Cardiac septum (tissue), 1 donor: ENCODE measurements at regions not wholly inside any gene's neighbourhood (a gene's known extent, or its start where the extent isn't known, plus 50 kb on each side); places are given as distances from the start of the nearest gene placed in this dataset.

Experiments used
- DNase-seq: peaks from one replicate; pipeline ENCODE4 v3.0.0-alpha.2; 2020; ENCODE audit warnings: low spot score
- intact Hi-C: fragments of 100-400 bp; cut with DNase I; formaldehyde crosslinking; loops from one replicate; pipeline ENCODE4 v1.14.0; 2022
- donor health status: DM: no; HTN: no; CAD: no.

DNA sequence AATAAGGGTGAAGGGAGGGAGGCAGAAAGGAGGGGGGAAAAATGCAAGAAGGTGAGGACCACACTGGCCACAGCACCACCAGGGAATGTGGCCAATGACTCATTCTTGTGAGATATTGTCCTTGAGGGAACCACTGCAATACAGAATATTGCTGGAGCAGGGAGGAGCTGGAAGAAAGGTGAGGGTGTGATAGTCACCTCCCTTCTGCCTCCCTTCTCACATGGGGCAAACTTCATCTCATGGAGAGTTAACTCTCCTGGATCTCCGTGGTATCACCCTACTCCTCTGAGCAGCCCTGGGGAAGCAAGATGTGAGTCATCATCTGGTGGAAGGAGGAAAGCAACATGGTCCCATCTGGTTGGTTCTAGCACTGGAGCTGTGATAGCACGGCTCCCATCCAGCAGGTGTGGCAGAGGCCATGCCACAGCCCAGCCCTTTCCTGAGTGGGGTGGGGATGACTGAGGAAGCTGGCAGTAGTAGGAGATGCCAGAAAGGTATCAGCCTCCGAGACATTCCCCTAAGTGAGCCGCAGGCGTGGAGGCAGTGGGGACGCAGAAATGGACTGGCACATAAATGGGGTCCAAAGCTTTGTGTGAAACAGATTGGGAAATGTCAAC lies 115.9 kb upstream of the LPP start:
- intact Hi-C loops: loop anchor here (5.0 kb wide), 1 partner anchor 291 kb away; the partner anchor contains the start of gene BCL6
- no peak for DNase-seq

- DNase-seq: no peak
- intact Hi-C loops: no loop called here
Observed at GRCh38 chr3:188041193-188041592, 112.8 kb upstream of the LPP start.

DNA sequence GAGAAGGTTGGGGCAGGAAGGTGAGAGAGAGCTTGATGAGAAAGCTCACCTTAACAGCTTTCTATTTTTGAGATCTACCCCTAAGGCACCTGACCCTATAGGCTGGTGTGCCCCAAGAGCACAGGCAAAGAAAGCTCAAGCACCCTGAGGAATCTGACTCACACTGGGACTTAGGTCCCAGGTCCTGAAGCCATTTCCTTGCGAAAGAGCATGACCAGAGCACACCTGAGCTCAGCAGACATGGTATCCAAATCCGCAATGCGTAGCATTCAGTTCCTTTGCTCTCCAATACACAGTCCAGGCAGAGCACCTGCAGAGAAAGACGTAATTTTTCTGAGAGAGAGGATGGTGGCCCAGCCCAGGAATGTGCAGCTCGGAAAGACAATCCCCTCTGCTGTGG lies 112.1 kb upstream of the LPP start:
- DNase-seq: no peak
- intact Hi-C loops: no loop called here

- intact Hi-C loops: no loop called here
- no peak for DNase-seq
Observed at GRCh38 chr3:188042466-188042865, 111.5 kb upstream of the LPP start.

GRCh38 chr3:188043891-188044290 lies 110.1 kb upstream of the LPP start:
- intact Hi-C loops: no loop called here
- no peak for DNase-seq

- no peak for DNase-seq
- intact Hi-C loops: no loop called here
Observed at GRCh38 chr3:188046561-188047211, 107.3 kb upstream of the LPP start.

- DNase-seq: no peak
- intact Hi-C loops: no loop called here
Observed at GRCh38 chr3:188047536-188047935, 106.4 kb upstream of the LPP start.

GRCh38 chr3:188049606-188050530 lies 104.1 kb upstream of the LPP start:
- intact Hi-C loops: loop anchor here (5.0 to 10.0 kb wide), 4 partner anchors 102 to 1095 kb away; partner anchors contain the start of gene LPP
- DNase-seq: no peak

- DNase-seq: no peak
- intact Hi-C loops: loop anchor here (2.0 to 10.0 kb wide), 5 partner anchors 101 to 1093 kb away; partner anchors contain the start of gene LPP
Observed at GRCh38 chr3:188051801-188052168, 102.2 kb upstream of the LPP start.

DNA sequence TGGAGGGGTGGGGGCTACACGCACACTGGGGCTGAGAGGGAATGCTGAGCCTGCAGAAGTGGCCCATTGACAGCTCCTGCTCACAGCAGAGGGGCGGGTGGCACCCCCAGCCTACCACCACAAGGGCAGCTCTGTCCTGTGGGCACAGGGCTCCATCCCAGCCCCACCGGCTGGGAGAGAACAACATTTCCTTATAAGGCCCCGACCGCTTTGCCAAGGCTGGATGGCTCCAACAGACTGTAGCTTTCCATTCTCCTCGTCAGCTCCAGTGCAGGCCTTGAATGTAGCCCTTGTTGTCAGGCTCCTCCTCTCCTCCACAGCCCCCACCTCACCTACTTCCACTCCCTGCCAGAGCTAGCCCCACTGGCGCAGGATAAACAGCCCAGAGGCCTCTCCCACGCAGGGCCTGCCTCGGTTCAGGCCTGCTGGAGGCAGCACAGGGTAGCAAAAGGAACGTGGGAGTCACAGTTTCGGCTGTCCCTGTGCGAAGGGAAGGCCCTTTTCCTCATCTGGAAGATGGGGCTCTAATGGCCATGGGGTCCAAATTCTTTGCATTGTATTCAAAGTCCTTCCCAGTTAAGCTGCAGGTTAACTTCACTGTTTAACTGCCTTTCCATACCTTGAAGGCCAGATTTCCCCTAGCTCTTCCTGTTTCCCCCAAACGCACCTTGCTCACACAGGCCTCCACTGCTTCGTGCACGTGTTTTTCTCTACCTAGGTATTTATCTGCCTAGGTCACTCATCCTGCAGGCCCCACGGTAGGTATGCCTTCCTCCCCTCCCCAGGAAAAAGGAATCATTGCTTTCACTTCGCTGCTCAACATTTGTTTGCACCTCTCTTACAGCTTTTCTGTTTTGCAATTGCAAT lies 101.6 kb upstream of the LPP start:
- intact Hi-C loops: loop anchor here (2.0 to 10.0 kb wide), 5 partner anchors 100 to 1092 kb away; partner anchors contain the start of gene LPP

DNA sequence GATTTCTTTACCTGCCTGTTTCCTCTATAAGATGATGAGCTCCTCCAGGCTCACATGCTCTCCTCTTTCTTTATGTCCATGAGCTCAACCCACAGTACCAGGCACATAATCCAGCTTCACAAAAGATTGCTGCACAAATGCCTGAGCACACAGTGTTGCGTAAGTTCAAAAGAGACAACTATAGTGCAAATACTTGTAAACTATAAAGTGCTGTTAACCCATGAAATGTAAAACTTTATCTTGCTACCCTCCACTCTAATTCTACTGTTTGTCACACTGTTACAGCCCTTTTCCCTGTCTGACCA lies 101.0 kb upstream of the LPP start:
- intact Hi-C loops: loop anchor here (2.0 to 10.0 kb wide), 5 partner anchors 99 to 1092 kb away; partner anchors contain the start of gene LPP

More for the DNA sequence above, 101.6 kb upstream of the LPP start:
- DNase-seq: peak; percentile 87

GRCh38 chr3:188053710-188054380 lies 100.1 kb upstream of the LPP start:
- intact Hi-C loops: loop anchor here (2.0 to 10.0 kb wide), 5 partner anchors 98 to 1091 kb away; partner anchors contain the start of gene LPP
- DNase-seq: no peak

More for the DNA sequence above, 101.0 kb upstream of the LPP start:
- no peak for DNase-seq

DNA sequence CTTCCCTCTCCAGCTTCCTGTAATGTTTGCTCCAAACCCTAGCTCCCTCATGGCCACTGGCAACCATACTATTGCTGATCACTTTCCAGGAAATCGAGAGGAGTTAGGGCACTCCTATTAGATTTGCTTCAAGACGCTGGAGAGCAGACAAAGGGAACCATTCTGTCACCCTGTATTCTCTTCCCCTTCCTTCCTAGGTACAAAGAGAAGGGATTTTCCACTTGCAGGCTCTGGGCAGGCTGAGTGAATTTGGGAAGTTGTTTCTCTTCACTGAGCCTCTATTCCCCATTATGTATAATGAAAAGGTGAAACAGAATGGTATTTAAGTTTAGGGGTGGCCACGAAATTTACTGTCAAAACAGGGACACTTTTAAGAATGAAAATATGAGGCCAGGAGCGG lies 99.4 kb upstream of the LPP start:
- DNase-seq: no peak
- intact Hi-C loops: loop anchor here (5.0 to 10.0 kb wide), 4 partner anchors 98 to 1090 kb away; partner anchors contain the start of gene LPP

DNA sequence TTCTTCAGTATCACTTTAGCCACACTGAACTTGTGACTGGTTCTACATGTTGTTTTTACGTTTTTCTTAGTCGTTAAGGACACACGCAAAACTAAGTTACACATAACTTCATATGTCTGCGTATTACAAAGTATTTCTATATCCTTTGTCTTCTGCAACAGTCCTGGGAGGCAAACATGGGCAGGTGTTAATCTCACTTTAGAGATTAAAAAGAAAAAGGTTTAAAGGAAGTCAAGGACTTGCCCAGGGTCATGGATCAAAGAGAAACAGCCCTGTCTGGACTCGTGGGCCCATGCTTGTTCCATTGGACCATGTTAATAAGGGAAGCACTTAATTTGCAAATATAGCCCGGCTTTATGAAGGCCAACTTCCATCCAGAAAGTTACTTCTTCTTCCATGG lies 98.6 kb upstream of the LPP start:
- no peak for DNase-seq
- intact Hi-C loops: loop anchor here (10.0 kb wide), 1 partner anchor 1089 kb away; no protein-coding TSS in a partner anchor

GRCh38 chr3:188057124-188057523 lies 96.8 kb upstream of the LPP start:
- intact Hi-C loops: loop anchor here (10.0 kb wide), 1 partner anchor 1088 kb away; no protein-coding TSS in a partner anchor

DNA sequence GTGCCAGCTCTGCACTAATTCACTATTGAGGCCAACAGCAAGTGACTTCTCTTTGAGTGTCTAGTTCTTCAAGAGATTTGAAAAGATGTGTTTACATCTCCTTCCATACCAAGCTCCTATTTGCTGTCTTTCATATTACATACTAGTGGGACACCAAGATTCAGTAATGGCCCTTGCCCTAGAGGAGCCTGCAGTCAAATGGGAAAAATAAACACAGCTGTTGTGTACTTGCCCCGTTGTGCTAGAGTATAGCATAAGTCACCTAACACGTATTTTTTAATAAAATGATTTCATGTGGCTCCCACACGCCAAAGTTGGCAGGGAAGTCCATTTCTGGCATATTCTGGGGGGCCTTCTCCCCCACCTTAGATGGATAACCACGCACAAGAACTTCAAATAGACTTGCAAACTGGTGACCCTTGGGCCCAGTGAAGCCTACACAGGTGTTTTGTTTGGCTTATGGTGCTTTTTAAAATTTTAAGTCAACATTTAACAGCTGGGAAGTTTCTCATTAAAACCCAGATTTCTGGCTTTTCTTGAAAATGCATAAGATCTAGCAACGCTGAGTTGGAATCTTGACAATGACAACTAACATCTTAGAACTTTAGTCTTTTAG lies 95.3 kb upstream of the LPP start:
- DNase-seq: no peak
- intact Hi-C loops: loop anchor here (10.0 kb wide), 1 partner anchor 1086 kb away; no protein-coding TSS in a partner anchor

More at GRCh38 chr3:188057124-188057523, 96.8 kb upstream of the LPP start:
- DNase-seq: no peak

- intact Hi-C loops: loop anchor here (10.0 kb wide), 1 partner anchor 1085 kb away; no protein-coding TSS in a partner anchor
- DNase-seq: no peak
Observed at GRCh38 chr3:188059351-188059750, 94.6 kb upstream of the LPP start.

DNA sequence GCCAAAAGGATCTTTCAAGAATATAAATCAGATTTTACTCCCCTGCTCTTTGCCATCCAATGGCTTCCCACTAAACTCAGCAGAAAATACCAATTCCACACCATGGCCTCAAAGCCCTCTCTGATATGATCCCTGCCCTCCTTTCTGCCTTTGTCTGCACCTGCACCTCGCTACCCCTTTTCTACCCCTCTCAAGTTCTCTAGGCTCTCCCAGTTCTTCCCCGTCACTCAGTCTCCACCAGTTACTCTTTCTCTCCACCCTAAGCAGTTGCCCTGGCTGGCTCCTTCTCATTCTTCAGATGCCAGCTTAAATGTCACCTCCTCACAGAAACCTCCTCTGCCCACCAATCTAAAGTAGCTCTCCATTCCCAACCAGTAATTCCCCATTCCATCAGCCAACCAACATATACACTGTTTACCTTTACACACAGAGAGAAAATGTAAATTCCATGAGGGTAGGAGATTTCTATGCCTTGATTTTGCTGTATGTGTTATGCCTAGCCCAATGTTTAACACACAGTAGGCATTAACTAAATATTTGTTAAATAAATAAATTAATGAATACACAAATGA lies 93.6 kb upstream of the LPP start:
- intact Hi-C loops: no loop called here
- DNase-seq: no peak
